HepG2 (cell line): ENCODE measurements at regions not wholly inside any gene's neighbourhood (a gene's known extent, or its start where the extent isn't known, plus 50 kb on each side); places are given as distances from the start of the nearest gene placed in this dataset.

Experiments used
- ATAC-seq: fragments of 200-7000 bp; cut with Tn5 transposase; 3 replicates; pipeline ENCODE4 v1.9.1; 2020; ENCODE audit warnings: mild to moderate bottlenecking, moderate library complexity
- BruUV-seq: library from RNA; stranded (reverse); fragments of 400-500 nt; replicated peaks from 2 replicates; lab custom pipeline; 2021; lab: Mats Ljungman, UMichigan
- CTCF ChIA-PET: fragments of 300-600 bp; formaldehyde crosslinking; extraction: SDS; loops from one replicate; lab custom pipeline; 2021; ENCODE audit warnings: low total read pairs, inconsistent platforms, low intra/inter-chr PET ratio; lab: Yijun Ruan, JAX
- POLR2A ChIA-PET: fragments of 350-600 bp; sonication (Branson Sonifier 250); formaldehyde crosslinking; loops from one replicate; lab custom pipeline; 2020; ENCODE audit warnings: antibody characterized with exemption, inconsistent platforms; lab: Yijun Ruan, JAX
- DNase-seq: peaks from one replicate; pipeline ENCODE4 v3.0.0-alpha.2; 2015; ENCODE audit warnings: low spot score
- FAIRE-seq: peaks from 3 replicates; lab custom pipeline; 2011; peaks lifted over from hg19 to GRCh38; lab: Jason Lieb, UNC
- H2AFZ ChIP-seq: one replicate; pipeline ENCODE4 v1.6.1; 2011; ENCODE audit warnings: low read length, inconsistent platforms
- H3K27ac ChIP-seq: fragments of 300-600 bp; 3 replicates; pipeline ENCODE4 v1.8.0; 2011; ENCODE audit warnings: mixed run types, mild to moderate bottlenecking, mixed read lengths, low read length, inconsistent platforms; ENCODE audit not compliant: insufficient read depth; ENCODE audit errors: extremely low read length
- H3K27me3 ChIP-seq, 2 experiments: fragments of 200-600 bp in 1 of 2; 2 replicates in 1 of 2; 3 replicates in 1 of 2; pipeline versions ENCODE4 v1.6.0 to v1.8.0; 2011; ENCODE audit warnings: low read length in 2 of 2, mild to moderate bottlenecking in 2 of 2, moderate library complexity in 2 of 2, inconsistent platforms in 1 of 2; ENCODE audit not compliant: insufficient read depth in 2 of 2, control insufficient read depth in 1 of 2
- H3K36me3 ChIP-seq, 2 experiments: fragments of 200-600 bp in 1 of 2; replicated peaks in 1 of 2; 2 replicates in 1 of 2; 3 replicates in 1 of 2; pipeline versions ENCODE4 v1.5.1 to v1.8.0; 2011; ENCODE audit warnings: low read length in 2 of 2, inconsistent platforms in 1 of 2; ENCODE audit not compliant: insufficient read depth in 2 of 2, control insufficient read depth in 1 of 2
- H3K4me1 ChIP-seq: 2 replicates; pipeline ENCODE4 v1.5.1; 2012; ENCODE audit warnings: low read length, inconsistent platforms; ENCODE audit not compliant: insufficient read depth
- H3K4me2 ChIP-seq: 2 replicates; pipeline ENCODE4 v1.6.0; 2011; ENCODE audit warnings: low read depth, low read length, inconsistent platforms
- H3K4me3 ChIP-seq, 3 experiments: fragments of 200-600 bp in 1 of 3; sonication (generic), shearing (Covaris generic) in 1 of 3; replicated peaks in 1 of 3; 2 replicates each; pipeline ENCODE4 v1.5.1; 2011 to 2016; ENCODE audit warnings: low read length in 3 of 3, inconsistent platforms in 2 of 3, low read depth in 2 of 3, mild to moderate bottlenecking in 2 of 3, control low read depth in 1 of 3, mixed read lengths in 1 of 3; ENCODE audit not compliant: insufficient read depth in 1 of 3
- H3K79me2 ChIP-seq: one replicate; pipeline ENCODE4 v1.6.1; 2011; ENCODE audit warnings: low read length, inconsistent platforms; ENCODE audit not compliant: insufficient read depth
- H3K9ac ChIP-seq: 2 replicates; pipeline ENCODE4 v1.6.0; 2011; ENCODE audit warnings: mild to moderate bottlenecking, low read depth, low read length, inconsistent platforms; ENCODE audit not compliant: insufficient read depth
- H3K9me3 ChIP-seq: 2 replicates; pipeline ENCODE4 v1.5.1; 2012; ENCODE audit warnings: mild to moderate bottlenecking, low read length
- H4K20me1 ChIP-seq: 2 replicates; pipeline ENCODE4 v1.6.0; 2011; ENCODE audit warnings: inconsistent platforms, mild to moderate bottlenecking, low read length, moderate library complexity; ENCODE audit not compliant: insufficient read depth
- ARID5B ChIP-seq: IDR thresholded peaks from 2 replicates; pipeline ENCODE4 v1.4.0; 2020; ENCODE audit warnings: mild to moderate bottlenecking, missing genetic modification reagents
- IRX3 ChIP-seq: sonication (generic); formaldehyde crosslinking; IDR thresholded peaks from 2 replicates; pipeline ENCODE4 v1.8.1; 2023; ENCODE audit warnings: mild to moderate bottlenecking, low read depth, missing genetic modification reagents, borderline replicate concordance
- KLF6 ChIP-seq: IDR thresholded peaks from 2 replicates; pipeline ENCODE4 v1.8.0; 2016; ENCODE audit warnings: missing biosample characterization, missing genetic modification reagents
- MAFG ChIP-seq: sonication (generic); formaldehyde crosslinking; IDR thresholded peaks from 2 replicates; pipeline ENCODE4 v1.5.1; 2020; ENCODE audit warnings: mild to moderate bottlenecking, missing genetic modification reagents
- POLR2AphosphoS2 ChIP-seq: IDR thresholded peaks from 2 replicates; pipeline ENCODE4 v1.6.1; 2011; ENCODE audit warnings: low read depth, low read length, improper control_type of control experiment
- PPARG ChIP-seq: conservative IDR thresholded peaks from 2 replicates; pipeline ENCODE4 v1.6.1; 2016; ENCODE audit warnings: missing biosample characterization, missing genetic modification reagents
- TFDP2 ChIP-seq: sonication (generic); formaldehyde crosslinking; IDR thresholded peaks from 2 replicates; pipeline ENCODE4 v1.4.0; 2020; ENCODE audit warnings: missing genetic modification reagents
- ZBTB40 ChIP-seq, 2 experiments: fragments of 450-650 bp in 1 of 2; sonication (generic) in 1 of 2; formaldehyde crosslinking in 1 of 2; IDR thresholded peaks; 2 replicates each; pipeline versions ENCODE4 v1.6.1 to v1.8.0; 2016 to 2022; ENCODE audit warnings: antibody characterized with exemption in 1 of 2, mild to moderate bottlenecking in 1 of 2, missing genetic modification reagents in 1 of 2
- ZNF382 ChIP-seq: sonication (generic); formaldehyde crosslinking; IDR thresholded peaks from 2 replicates; pipeline ENCODE4 v1.5.0; 2020; ENCODE audit warnings: missing genetic modification reagents, mild to moderate bottlenecking, borderline replicate concordance
- ZNF441 ChIP-seq: sonication (generic); formaldehyde crosslinking; IDR thresholded peaks from 2 replicates; pipeline ENCODE4 v1.7.0; 2021; ENCODE audit warnings: missing genetic modification reagents, borderline replicate concordance
- ZNF75D ChIP-seq: sonication (generic); formaldehyde crosslinking; IDR thresholded peaks from 2 replicates; pipeline ENCODE4 v1.8.1; 2023; ENCODE audit warnings: missing genetic modification reagents, mild to moderate bottlenecking, borderline replicate concordance
- ZNF792 ChIP-seq: IDR thresholded peaks from 2 replicates; pipeline ENCODE4 v1.6.1; 2016
- WGBS: methylation state at CpG from one replicate; pipeline ENCODE4 v1.1.6; 2017; ENCODE audit warnings: low lambda C conversion rate; 5-methylcytosine and 5-hydroxymethylcytosine counted together
- in situ Hi-C: cut with HindIII; loops from 2 replicates; pipeline ENCODE4 v1.10.0; 2017; ENCODE audit warnings: low pct_unique_long_range_greater_than_20kb; ENCODE audit not compliant: extremely low pct_ligation_motif_present
- intact Hi-C: fragments of 100-400 bp; cut with micrococcal nuclease; formaldehyde crosslinking; loops from one replicate; pipeline ENCODE4 v1.10.0; 2022; ENCODE audit not compliant: unreplicated experiment

GRCh38 chr14:100415226-100415625 lies 92.1 kb downstream of the SLC25A47 start:
- Histone ChIP-seq H3K4me2 (no peak overlapping the region), H3K4me3 (no peak overlapping the region), H3K27ac (no peak overlapping the region), H3K9me3 (no peaks in the 10 kb centered on the region), H3K36me3 (no peaks in the 10 kb centered on the region), H2AFZ (no peak overlapping the region), H3K79me2 (no peaks in the 10 kb centered on the region), H4K20me1 (no peaks in the 10 kb centered on the region), H3K9ac (no peak overlapping the region), H3K4me1 (no peaks in the 10 kb centered on the region), H3K27me3 (no peaks in the 10 kb centered on the region; a peak in 1 of 5 replicates)
- in situ Hi-C loops, result no loop called here
- ChIA-PET CTCF (no interaction called here), POLR2A (no interaction called here)
- 71% methylated on average over 3 of the region's 3 CpGs for WGBS
- no peak for FAIRE-seq
- intact Hi-C loops, result no loop called here
- no peak for DNase-seq
- BruUV-seq, result no TSS peak
- ATAC-seq, result no peak
- no peak for TF ChIP-seq ZBTB40 (IDR thresholded peaks at IDR 0.05)
- no peak for TF ChIP-seq ZBTB40 (CRISPR knock-in tag; IDR thresholded peaks at IDR 0.05)
- no peak for TF ChIP-seq IRX3
- TF ChIP-seq MAFG, result no peak
- no peak for TF ChIP-seq ZNF441 (CRISPR knock-in tag)
- no peak for TF ChIP-seq ZNF382 (CRISPR knock-in tag)
- no peak for TF ChIP-seq POLR2AphosphoS2
- TF ChIP-seq TFDP2 (CRISPR knock-in tag), result no peak
- TF ChIP-seq KLF6 (CRISPR knock-in tag), result no peak
- TF ChIP-seq ZNF75D, result no peak
- no peak for TF ChIP-seq ZNF792 (CRISPR knock-in tag)
- TF ChIP-seq ARID5B, result no peak
- no peak for TF ChIP-seq PPARG (CRISPR knock-in tag)
